HCT116 (cell line): ENCODE measurements at regions not wholly inside any gene's neighbourhood (a gene's known extent, or its start where the extent isn't known, plus 50 kb on each side); places are given as distances from the start of the nearest gene placed in this dataset.

Source experiments
- EGR1 ChIP-seq: IDR thresholded peaks from 2 replicates; pipeline ENCODE4 v1.6.1; 2012; ENCODE audit warnings: low read depth
- EZH2 ChIP-seq: fragments of 200-600 bp; sonication (generic); IDR thresholded peaks from 2 replicates; pipeline ENCODE4 v1.6.1; 2017; ENCODE audit warnings: antibody characterized with exemption, mixed run types
- POLR2A ChIP-seq: IDR thresholded peaks from 2 replicates; pipeline ENCODE4 v1.7.0; 2011; ENCODE audit warnings: borderline replicate concordance; ENCODE audit not compliant: insufficient read depth, insufficient read length; ENCODE audit errors: extremely low read depth
- POLR2AphosphoS5 ChIP-seq: IDR thresholded peaks from 2 replicates; pipeline ENCODE4 v1.6.1; 2011; ENCODE audit warnings: mild to moderate bottlenecking, low read depth, low read length, moderate library complexity
- RAD21 ChIP-seq: IDR thresholded peaks from 2 replicates; pipeline ENCODE4 v1.6.1; 2012; ENCODE audit warnings: low read depth, mild to moderate bottlenecking
- TF ChIP-seq, protein P1 (sequence below), 3 experiments: fragments of 200-600 bp in 1 of 3; sonication (generic) in 1 of 3; IDR thresholded peaks in 2 of 3; conservative IDR thresholded peaks in 1 of 3; 2 replicates each; pipeline ENCODE4 v1.5.1; 2012 to 2017; ENCODE audit warnings: low read depth in 2 of 3, low read length in 2 of 3, antibody characterized with exemption in 1 of 3, borderline replicate concordance in 1 of 3, control low read depth in 1 of 3, mild to moderate bottlenecking in 1 of 3, mixed read lengths in 1 of 3, mixed run types in 1 of 3, moderate library complexity in 1 of 3; ENCODE audit not compliant: insufficient read depth in 1 of 3
- TF ChIP-seq, protein P2 (sequence below): IDR thresholded peaks from 2 replicates; pipeline ENCODE4 v1.6.1; 2012
- TF ChIP-seq, protein P3 (sequence below): IDR thresholded peaks from 2 replicates; pipeline ENCODE4 v1.6.1; 2012

DNA sequence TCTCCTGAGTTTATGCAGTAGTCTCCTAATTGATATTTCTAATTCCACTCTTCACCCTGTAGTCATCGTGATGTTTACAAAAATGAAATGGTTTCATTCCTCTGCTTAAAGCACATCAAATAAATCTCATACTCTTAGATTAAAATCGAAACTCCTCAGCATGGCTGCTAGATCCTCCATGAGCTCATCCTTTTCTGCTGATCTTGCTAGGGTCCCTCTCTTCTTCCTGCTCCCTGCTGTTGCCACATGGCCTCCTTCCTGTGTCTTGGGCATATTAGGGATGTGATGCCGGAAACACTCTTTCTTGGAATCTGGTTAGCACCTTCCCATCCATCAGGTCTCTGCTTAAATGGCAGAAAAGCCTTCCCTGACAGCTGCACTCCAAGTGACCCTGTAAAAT is 59.5 kb upstream of the MEGF10 start:
- no peak for TF ChIP-seq RAD21
- TF ChIP-seq EZH2 = no peak
- TF ChIP-seq, protein P1, sequence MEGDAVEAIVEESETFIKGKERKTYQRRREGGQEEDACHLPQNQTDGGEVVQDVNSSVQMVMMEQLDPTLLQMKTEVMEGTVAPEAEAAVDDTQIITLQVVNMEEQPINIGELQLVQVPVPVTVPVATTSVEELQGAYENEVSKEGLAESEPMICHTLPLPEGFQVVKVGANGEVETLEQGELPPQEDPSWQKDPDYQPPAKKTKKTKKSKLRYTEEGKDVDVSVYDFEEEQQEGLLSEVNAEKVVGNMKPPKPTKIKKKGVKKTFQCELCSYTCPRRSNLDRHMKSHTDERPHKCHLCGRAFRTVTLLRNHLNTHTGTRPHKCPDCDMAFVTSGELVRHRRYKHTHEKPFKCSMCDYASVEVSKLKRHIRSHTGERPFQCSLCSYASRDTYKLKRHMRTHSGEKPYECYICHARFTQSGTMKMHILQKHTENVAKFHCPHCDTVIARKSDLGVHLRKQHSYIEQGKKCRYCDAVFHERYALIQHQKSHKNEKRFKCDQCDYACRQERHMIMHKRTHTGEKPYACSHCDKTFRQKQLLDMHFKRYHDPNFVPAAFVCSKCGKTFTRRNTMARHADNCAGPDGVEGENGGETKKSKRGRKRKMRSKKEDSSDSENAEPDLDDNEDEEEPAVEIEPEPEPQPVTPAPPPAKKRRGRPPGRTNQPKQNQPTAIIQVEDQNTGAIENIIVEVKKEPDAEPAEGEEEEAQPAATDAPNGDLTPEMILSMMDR (IDR thresholded peaks at IDR 0.05 in 2 of 3, conservative IDR thresholded peaks at IDR 0.05 in 1 of 3; ENCODE audit: borderline replicate concordance in 1 of 3, insufficient read depth in 1 of 3, low read depth in 2 of 3, low read length in 2 of 3) = no peak
- TF ChIP-seq POLR2A = no peak
- TF ChIP-seq, protein P2, sequence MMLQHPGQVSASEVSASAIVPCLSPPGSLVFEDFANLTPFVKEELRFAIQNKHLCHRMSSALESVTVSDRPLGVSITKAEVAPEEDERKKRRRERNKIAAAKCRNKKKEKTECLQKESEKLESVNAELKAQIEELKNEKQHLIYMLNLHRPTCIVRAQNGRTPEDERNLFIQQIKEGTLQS = no peak
- no peak for TF ChIP-seq EGR1
- TF ChIP-seq POLR2AphosphoS5 = no peak
- TF ChIP-seq, protein P3, sequence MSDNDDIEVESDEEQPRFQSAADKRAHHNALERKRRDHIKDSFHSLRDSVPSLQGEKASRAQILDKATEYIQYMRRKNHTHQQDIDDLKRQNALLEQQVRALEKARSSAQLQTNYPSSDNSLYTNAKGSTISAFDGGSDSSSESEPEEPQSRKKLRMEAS = no peak
